IMR-90 (cell line): ENCODE measurements at regions not wholly inside any gene's neighbourhood (a gene's known extent, or its start where the extent isn't known, plus 50 kb on each side); places are given as distances from the start of the nearest gene placed in this dataset.

ENCODE experiments used
- ATAC-seq: fragments of 200-7000 bp; cut with Tn5 transposase; 2 replicates; pipeline ENCODE4 v1.9.1; 2020; ENCODE audit warnings: low read depth, mild to moderate bottlenecking, moderate library complexity
- BruUV-seq: library from RNA; stranded (reverse); fragments of 400-500 nt; replicated peaks from 2 replicates; lab custom pipeline; 2021; lab: Mats Ljungman, UMichigan
- CTCF ChIA-PET: fragments of 300-600 bp; formaldehyde crosslinking; extraction: SDS; loops from one replicate; lab custom pipeline; 2021; ENCODE audit warnings: antibody characterized with exemption; lab: Yijun Ruan, JAX
- POLR2A ChIA-PET: fragments of 300-600 bp; sonication (Branson Sonifier 250); formaldehyde crosslinking; loops from one replicate; lab custom pipeline; 2022; ENCODE audit warnings: antibody characterized with exemption; ENCODE audit not compliant: unreplicated experiment; lab: Charles Lee
- DNase-seq: peaks from one replicate; pipeline ENCODE4 v3.0.0; 2013
- H2AFZ ChIP-seq: replicated peaks from 2 replicates; pipeline ENCODE3; 2013; ENCODE audit warnings: low read length, mild to moderate bottlenecking; ENCODE audit not compliant: poor library complexity
- H2AK5ac ChIP-seq: 2 replicates; pipeline ENCODE4 v1.6.1; 2013; ENCODE audit warnings: low read depth, low read length, inconsistent platforms
- H2AK9ac ChIP-seq: replicated peaks from 2 replicates; pipeline ENCODE3; 2013; ENCODE audit warnings: mild to moderate bottlenecking, low read depth, low read length, moderate library complexity; ENCODE audit not compliant: poor library complexity
- H2BK120ac ChIP-seq: 2 replicates; pipeline ENCODE4 v1.6.1; 2013; ENCODE audit warnings: low read depth, low read length, inconsistent platforms
- H2BK15ac ChIP-seq: 3 replicates; pipeline ENCODE4 v1.6.1; 2013; ENCODE audit warnings: low read depth, low read length, inconsistent platforms
- H2BK20ac ChIP-seq: 2 replicates; pipeline ENCODE4 v1.6.1; 2013; ENCODE audit warnings: low read depth, mild to moderate bottlenecking, inconsistent platforms, low read length, moderate library complexity
- H2BK5ac ChIP-seq: 2 replicates; pipeline ENCODE4 v1.6.1; 2013; ENCODE audit warnings: mild to moderate bottlenecking, low read depth, low read length, inconsistent platforms; ENCODE audit not compliant: poor library complexity, severe bottlenecking
- H3K14ac ChIP-seq: replicated peaks from 2 replicates; pipeline ENCODE4 v1.6.1; 2013; ENCODE audit warnings: low read depth, low read length, inconsistent platforms
- H3K18ac ChIP-seq: 2 replicates; pipeline ENCODE4 v1.6.1; 2013; ENCODE audit warnings: low read depth, low read length, control low read depth
- H3K23ac ChIP-seq: 2 replicates; pipeline ENCODE4 v1.6.1; 2013; ENCODE audit warnings: low read depth, low read length, inconsistent platforms
- H3K27ac ChIP-seq: 2 replicates; pipeline ENCODE4 v1.5.1; 2013; ENCODE audit warnings: mild to moderate bottlenecking, control low read depth, low read length; ENCODE audit not compliant: insufficient read depth
- H3K27me3 ChIP-seq: 2 replicates; pipeline ENCODE4 v1.6.1; 2013; ENCODE audit warnings: low read length; ENCODE audit not compliant: control insufficient read depth, insufficient read depth
- H3K36me3 ChIP-seq: 2 replicates; pipeline ENCODE4 v1.6.1; 2013; ENCODE audit warnings: low read length, mixed read lengths; ENCODE audit not compliant: control insufficient read depth, insufficient read depth
- H3K4ac ChIP-seq: 2 replicates; pipeline ENCODE4 v1.6.1; 2013; ENCODE audit warnings: low read depth, low read length, inconsistent platforms
- H3K4me1 ChIP-seq: 2 replicates; pipeline ENCODE4 v1.6.1; 2013; ENCODE audit warnings: low read length, mixed read lengths; ENCODE audit not compliant: control insufficient read depth, insufficient read depth
- H3K4me2 ChIP-seq: 2 replicates; pipeline ENCODE4 v1.6.1; 2013; ENCODE audit warnings: low read depth, mild to moderate bottlenecking, control low read depth, low read length, moderate library complexity
- H3K4me3 ChIP-seq: 2 replicates; pipeline ENCODE4 v1.5.1; 2013; ENCODE audit warnings: low read depth, mild to moderate bottlenecking, control low read depth, low read length, moderate library complexity; ENCODE audit not compliant: insufficient read depth
- H3K56ac ChIP-seq: 2 replicates; pipeline ENCODE4 v1.6.1; 2013; ENCODE audit warnings: low read length, inconsistent platforms; ENCODE audit not compliant: insufficient read depth; ENCODE audit errors: extremely low read depth
- H3K79me1 ChIP-seq, 2 experiments: 2 replicates each; pipeline ENCODE4 v1.6.1; 2013; ENCODE audit warnings: low read length in 2 of 2, inconsistent platforms in 1 of 2, low read depth in 1 of 2
- H3K9ac ChIP-seq: 2 replicates; pipeline ENCODE4 v1.6.1; 2013; ENCODE audit warnings: low read depth, low read length, control low read depth
- H3K9me1 ChIP-seq: 2 replicates; pipeline ENCODE4 v1.6.1; 2013; ENCODE audit warnings: low read length, inconsistent platforms; ENCODE audit not compliant: insufficient read depth
- H3K9me3 ChIP-seq: 2 replicates; pipeline ENCODE4 v1.6.1; 2013; ENCODE audit warnings: low read length; ENCODE audit not compliant: control insufficient read depth, insufficient read depth
- H4K20me1 ChIP-seq: 2 replicates; pipeline ENCODE4 v1.6.1; 2013; ENCODE audit warnings: low read length, inconsistent platforms; ENCODE audit not compliant: insufficient read depth
- H4K5ac ChIP-seq: 2 replicates; pipeline ENCODE4 v1.6.1; 2013; ENCODE audit warnings: mild to moderate bottlenecking, low read depth, low read length, control low read depth
- H4K8ac ChIP-seq, 2 experiments: 2 replicates each; pipeline ENCODE4 v1.6.1; 2013; ENCODE audit warnings: low read depth in 2 of 2, low read length in 2 of 2, control low read depth in 1 of 2, inconsistent platforms in 1 of 2
- H4K91ac ChIP-seq: 2 replicates; pipeline ENCODE4 v1.6.1; 2013; ENCODE audit warnings: low read depth, low read length, inconsistent platforms; ENCODE audit not compliant: insufficient read depth
- BHLHE40 ChIP-seq: fragments of 150-350 bp; IDR thresholded peaks from 2 replicates; pipeline ENCODE4 v1.6.1; 2016; ENCODE audit warnings: mild to moderate bottlenecking, low read depth, low read length
- RFX5 ChIP-seq: IDR thresholded peaks from 2 replicates; pipeline ENCODE4 v1.8.0; 2012; ENCODE audit warnings: low read depth, mild to moderate bottlenecking, low read length, moderate library complexity
- WGBS, 2 experiments: methylation state at CpG; one replicate each; pipeline versions ENCODE4 v1.1.5 to v1.1.7; 2013; ENCODE audit warnings: missing lambda C conversion rate in 2 of 2; ENCODE audit not compliant: insufficient read length in 1 of 2; ENCODE audit errors: extremely low coverage in 2 of 2; 5-methylcytosine and 5-hydroxymethylcytosine counted together
- dilution Hi-C: fragments of 300-500 bp; cut with HindIII; formaldehyde crosslinking; loops from one replicate; pipeline ENCODE4 v1.14.3; 2018; ENCODE audit warnings: low sequenced_read_pairs; ENCODE audit not compliant: unreplicated experiment
- in situ Hi-C: fragments of 300-500 bp; cut with MboI; formaldehyde crosslinking; loops from 3 replicates; pipeline ENCODE4 v1.14.3; 2019; ENCODE audit warnings: low sequenced_read_pairs, inconsistent platforms, mixed read lengths
- intact Hi-C: fragments of 100-400 bp; cut with micrococcal nuclease; formaldehyde crosslinking; loops from 2 replicates; pipeline ENCODE4 v1.10.0; 2022

- no peak overlapping the region for H3K4ac ChIP-seq
- DNase-seq: no peak
- 80% methylated on average over 1 of the region's 3 CpGs; no CpG with 5 or more reads in 1 of the 2 experiments for WGBS, 2 experiments
- peaks cover 45% of the 10 kb centered on the region for H3K27me3 ChIP-seq
- in situ Hi-C loops (no loop called here), intact Hi-C loops (no loop called here), dilution Hi-C loops (no loop called here)
- no peak overlapping the region for H2AK5ac ChIP-seq
- H2BK20ac ChIP-seq: no peak overlapping the region
- no peak overlapping the region for H3K14ac ChIP-seq
- no peak overlapping the region for H3K23ac ChIP-seq
- POLR2A ChIA-PET: no interaction called here
- no peak overlapping the region for H3K9ac ChIP-seq
- H4K8ac ChIP-seq: no peak overlapping the region
- H3K36me3 ChIP-seq: no peaks in the 10 kb centered on the region
- no peak overlapping the region for H2AK9ac ChIP-seq
- TF ChIP-seq BHLHE40 (no peak), RFX5 (no peak)
- no peak overlapping the region for H3K56ac ChIP-seq
- H3K4me2 ChIP-seq: no peak overlapping the region
- no TSS peak for BruUV-seq
- no peak overlapping the region for H3K18ac ChIP-seq
- no peak overlapping the region for H4K5ac ChIP-seq
- H4K20me1 ChIP-seq: no peaks in the 10 kb centered on the region
- no peak overlapping the region for H2AFZ ChIP-seq
- no peaks in the 10 kb centered on the region for H3K9me3 ChIP-seq
- H2BK120ac ChIP-seq: no peak overlapping the region
- H3K4me3 ChIP-seq: no peak overlapping the region
- H3K79me1 ChIP-seq: no peaks in the 10 kb centered on the region
- ATAC-seq: no peak
- H3K9me1 ChIP-seq: no peaks in the 10 kb centered on the region
- CTCF ChIA-PET: no interaction called here
- H2BK15ac ChIP-seq: no peak overlapping the region
- H3K4me1 ChIP-seq: peaks cover 3% of the 10 kb centered on the region; the same call in 1 of the 2 replicates
- no peak overlapping the region for H4K91ac ChIP-seq
- no peak overlapping the region for H3K27ac ChIP-seq
- no peak overlapping the region for H2BK5ac ChIP-seq
These were observed 68.1 kb upstream of the STUM start for GRCh38 chr1:226480461-226480860.
